ENCODE measurements at regions not wholly inside any gene's neighbourhood (a gene's known extent, or its start where the extent isn't known, plus 50 kb on each side); places are given as distances from the start of the nearest gene placed in this dataset.

GRCh38 chr9:103319979-103320378 lies 324.8 kb downstream of the CYLC2 start:
- TF ChIP-seq MYC (IDR thresholded peaks at IDR 0.05; ENCODE audit: low read depth, low read length) (no peak), POLR2AphosphoS5 (IDR thresholded peaks at IDR 0.05; ENCODE audit: insufficient read depth, low read depth, low read length) (no peak), JUN (IDR thresholded peaks at IDR 0.05; ENCODE audit: borderline replicate concordance, insufficient read depth, insufficient read length, low read depth) (no peak), GATA2 (IDR thresholded peaks at IDR 0.05; ENCODE audit: insufficient read depth, insufficient read length, low read depth, low read length) (no peak), MAX (IDR thresholded peaks at IDR 0.05; ENCODE audit: insufficient read depth, insufficient read length) (no peak), EZH2 (IDR thresholded peaks at IDR 0.05; ENCODE audit: borderline replicate concordance, low read depth, low read length, severe bottlenecking) (no peak), POLR2A (IDR thresholded peaks at IDR 0.05; ENCODE audit: low read depth, low read length) (no peak), CTCF (IDR thresholded peaks at IDR 0.05; ENCODE audit: extremely low read depth in 1 of 2, insufficient read depth in 1 of 2, low read depth in 1 of 2, low read length in 2 of 2) (no peak), FOS (IDR thresholded peaks at IDR 0.05; ENCODE audit: borderline replicate concordance, insufficient read depth, low read length) (no peak)
- CTCF ChIA-PET = no interaction called here
- H3K4me3 ChIP-seq (replicated peaks in 1 of 3; ENCODE audit: insufficient read depth in 1 of 3, low read depth in 1 of 3, low read length in 3 of 3) = no peak overlapping the region

More at GRCh38 chr9:103319979-103320378, 324.8 kb downstream of the CYLC2 start:
- dilution Hi-C loops (cut with MboI; ENCODE audit: extremely low pct_ligation_motif_present, low sequenced_read_pairs) (no loop called here), intact Hi-C loops (cut with micrococcal nuclease) (no loop called here)
- H3K9me3 ChIP-seq (replicated peaks; ENCODE audit: control insufficient read depth, insufficient read depth, low read length) = peaks cover 8% of the 10 kb centered on the region
- H3K4me1 ChIP-seq (ENCODE audit: control insufficient read depth, extremely low read depth, insufficient read depth, low read length) = no peaks in the 10 kb centered on the region
- H3K9me1 ChIP-seq (replicated peaks; ENCODE audit: control insufficient read depth, extremely low read depth, insufficient read depth, low read length) = no peaks in the 10 kb centered on the region
- no peaks in the 10 kb centered on the region for H3K79me2 ChIP-seq (ENCODE audit: control insufficient read depth, insufficient read depth, low read length)
- no peaks in the 10 kb centered on the region for H3K36me3 ChIP-seq (ENCODE audit: control insufficient read depth in 2 of 2, extremely low read depth in 1 of 2, insufficient read depth in 2 of 2, low read length in 2 of 2)
- no peak overlapping the region for H3K4me2 ChIP-seq (ENCODE audit: insufficient read depth, low read length)
- no TSS peak for BruUV-seq (replicated peaks)
- H3K27me3 ChIP-seq (ENCODE audit: control insufficient read depth in 2 of 2, insufficient read depth in 2 of 2, low read length in 2 of 2) = no peaks in the 10 kb centered on the region
- no peaks in the 10 kb centered on the region for H4K20me1 ChIP-seq (replicated peaks; ENCODE audit: control insufficient read depth, extremely low read depth, insufficient read depth, low read length)
- FAIRE-seq = no peak
- POLR2A ChIA-PET = no interaction called here
- no peak overlapping the region for H3K27ac ChIP-seq (ENCODE audit: insufficient read depth, low read depth, low read length)
- H2AFZ ChIP-seq (ENCODE audit: low read depth, low read length) = no peak overlapping the region
- no peak for DNase-seq (ENCODE audit: low read depth, low spot score)
- H3K9ac ChIP-seq (replicated peaks; ENCODE audit: extremely low read depth, insufficient read depth, low read length) = no peak overlapping the region
